OCI-LY3 (cell line): ENCODE measurements at regions not wholly inside any gene's neighbourhood (a gene's known extent, or its start where the extent isn't known, plus 50 kb on each side); places are given as distances from the start of the nearest gene placed in this dataset.

Experiments
- CTCF ChIP-seq: fragments of 200-600, 300-600 bp; sonication (generic); IDR thresholded peaks from 2 replicates; pipeline ENCODE4 v1.5.1; 2014; ENCODE audit warnings: antibody characterized with exemption, low read length, low read depth
- EZH2phosphoT487 ChIP-seq: fragments of 200-600 bp; shearing (Covaris generic); IDR thresholded peaks from 2 replicates; pipeline ENCODE4 v1.6.1; 2018; ENCODE audit warnings: antibody characterized with exemption, mixed run types, low read depth

GRCh38 chr10:7505196-7505595 is 94.4 kb upstream of the SFMBT2 start:
- TF ChIP-seq CTCF = no peak
- no peak for TF ChIP-seq EZH2phosphoT487
